ENCODE measurements at regions not wholly inside any gene's neighbourhood (a gene's known extent, or its start where the extent isn't known, plus 50 kb on each side); places are given as distances from the start of the nearest gene placed in this dataset.

- Mint-ChIP-seq H3K4me3 (ENCODE audit: low read depth) (no peak overlapping the region), H3K27me3 (ENCODE audit: low read depth) (no peaks in the 10 kb centered on the region), H3K4me1 (ENCODE audit: low read depth) (no peaks in the 10 kb centered on the region), H3K36me3 (ENCODE audit: low read depth) (no peaks in the 10 kb centered on the region), H3K9me3 (no peaks in the 10 kb centered on the region), H3K27ac (no peak overlapping the region)
- DNase-seq (ENCODE audit: low spot score), result no peak
- intact Hi-C loops (cut with micrococcal nuclease), result no loop called here
Measured at GRCh38 chr5:60349891-60350415, 350.0 kb downstream of the DEPDC1B start.

- Mint-ChIP-seq H3K27me3 (ENCODE audit: low read depth) (no peaks in the 10 kb centered on the region), H3K9me3 (no peaks in the 10 kb centered on the region), H3K4me1 (ENCODE audit: low read depth) (no peaks in the 10 kb centered on the region), H3K36me3 (ENCODE audit: low read depth) (no peaks in the 10 kb centered on the region), H3K4me3 (ENCODE audit: low read depth) (no peak overlapping the region), H3K27ac (no peak overlapping the region)
- intact Hi-C loops (cut with micrococcal nuclease), result no loop called here
- no peak for DNase-seq (ENCODE audit: low spot score)
Measured at GRCh38 chr5:60346393-60346792, 353.6 kb downstream of the DEPDC1B start.

- Mint-ChIP-seq H3K27ac (no peak overlapping the region), H3K9me3 (no peaks in the 10 kb centered on the region), H3K27me3 (ENCODE audit: low read depth) (no peaks in the 10 kb centered on the region), H3K4me3 (ENCODE audit: low read depth) (no peak overlapping the region), H3K36me3 (ENCODE audit: low read depth) (no peaks in the 10 kb centered on the region), H3K4me1 (ENCODE audit: low read depth) (no peaks in the 10 kb centered on the region)
- DNase-seq (ENCODE audit: low spot score), result no peak
- intact Hi-C loops (cut with micrococcal nuclease), result no loop called here
Measured at GRCh38 chr5:60343102-60343501, 356.9 kb downstream of the DEPDC1B start.

- DNase-seq (ENCODE audit: low spot score), result no peak
- H3K27me3 Mint-ChIP-seq (ENCODE audit: low read depth), result no peaks in the 10 kb centered on the region
- intact Hi-C loops (cut with micrococcal nuclease), result no loop called here
- H3K4me3 Mint-ChIP-seq (ENCODE audit: low read depth), result no peak overlapping the region
- no peak overlapping the region for H3K27ac Mint-ChIP-seq
- H3K9me3 Mint-ChIP-seq, result no peaks in the 10 kb centered on the region
- no peaks in the 10 kb centered on the region for H3K36me3 Mint-ChIP-seq (ENCODE audit: low read depth)
- H3K4me1 Mint-ChIP-seq (ENCODE audit: low read depth), result no peaks in the 10 kb centered on the region
Measured at GRCh38 chr5:60340965-60341471, 358.9 kb downstream of the DEPDC1B start.

- Mint-ChIP-seq H3K36me3 (ENCODE audit: low read depth) (no peaks in the 10 kb centered on the region), H3K9me3 (no peaks in the 10 kb centered on the region), H3K4me1 (ENCODE audit: low read depth) (no peaks in the 10 kb centered on the region), H3K4me3 (ENCODE audit: low read depth) (no peak overlapping the region), H3K27ac (no peak overlapping the region), H3K27me3 (ENCODE audit: low read depth) (no peaks in the 10 kb centered on the region)
- intact Hi-C loops (cut with micrococcal nuclease), result no loop called here
- DNase-seq (ENCODE audit: low spot score), result no peak
Measured at GRCh38 chr5:60340326-60340725, 359.6 kb downstream of the DEPDC1B start.

- no peak overlapping the region for H3K27ac Mint-ChIP-seq
- no peaks in the 10 kb centered on the region for H3K27me3 Mint-ChIP-seq (ENCODE audit: low read depth)
- DNase-seq (ENCODE audit: low spot score), result no peak
- H3K36me3 Mint-ChIP-seq (ENCODE audit: low read depth), result no peaks in the 10 kb centered on the region
- H3K4me1 Mint-ChIP-seq (ENCODE audit: low read depth), result no peaks in the 10 kb centered on the region
- H3K9me3 Mint-ChIP-seq, result no peaks in the 10 kb centered on the region
- H3K4me3 Mint-ChIP-seq (ENCODE audit: low read depth), result no peak overlapping the region
- intact Hi-C loops (cut with micrococcal nuclease), result no loop called here
Measured at GRCh38 chr5:60339691-60340201, 360.2 kb downstream of the DEPDC1B start.

- intact Hi-C loops (cut with micrococcal nuclease), result no loop called here
- no peak overlapping the region for H3K4me3 Mint-ChIP-seq (ENCODE audit: low read depth)
Measured at GRCh38 chr5:60338846-60339245, 361.1 kb downstream of the DEPDC1B start.

GRCh38 chr5:60336491-60336890, 363.5 kb downstream of the DEPDC1B start:
- no peaks in the 10 kb centered on the region for H3K27me3 Mint-ChIP-seq (ENCODE audit: low read depth)
- H3K27ac Mint-ChIP-seq, result no peak overlapping the region
- H3K36me3 Mint-ChIP-seq (ENCODE audit: low read depth), result no peaks in the 10 kb centered on the region
- H3K9me3 Mint-ChIP-seq, result no peaks in the 10 kb centered on the region
- H3K4me3 Mint-ChIP-seq (ENCODE audit: low read depth), result no peak overlapping the region
- no peak for DNase-seq (ENCODE audit: low spot score)
- intact Hi-C loops (cut with micrococcal nuclease), result no loop called here
- no peaks in the 10 kb centered on the region for H3K4me1 Mint-ChIP-seq (ENCODE audit: low read depth)

More at GRCh38 chr5:60338846-60339245, 361.1 kb downstream of the DEPDC1B start:
- no peaks in the 10 kb centered on the region for H3K9me3 Mint-ChIP-seq
- H3K4me1 Mint-ChIP-seq (ENCODE audit: low read depth), result no peaks in the 10 kb centered on the region
- no peaks in the 10 kb centered on the region for H3K27me3 Mint-ChIP-seq (ENCODE audit: low read depth)
- DNase-seq (ENCODE audit: low spot score), result no peak
- H3K27ac Mint-ChIP-seq, result no peak overlapping the region
- no peaks in the 10 kb centered on the region for H3K36me3 Mint-ChIP-seq (ENCODE audit: low read depth)

- Mint-ChIP-seq H3K36me3 (ENCODE audit: low read depth) (no peaks in the 10 kb centered on the region), H3K27me3 (ENCODE audit: low read depth) (no peaks in the 10 kb centered on the region), H3K4me3 (ENCODE audit: low read depth) (no peak overlapping the region), H3K9me3 (no peaks in the 10 kb centered on the region), H3K27ac (no peak overlapping the region), H3K4me1 (ENCODE audit: low read depth) (no peaks in the 10 kb centered on the region)
- DNase-seq (ENCODE audit: low spot score), result no peak
- intact Hi-C loops (cut with micrococcal nuclease), result no loop called here
Measured at GRCh38 chr5:60335913-60336312, 364.1 kb downstream of the DEPDC1B start.

- intact Hi-C loops (cut with micrococcal nuclease), result no loop called here
- Mint-ChIP-seq H3K36me3 (ENCODE audit: low read depth) (no peaks in the 10 kb centered on the region), H3K27ac (no peak overlapping the region), H3K27me3 (ENCODE audit: low read depth) (no peaks in the 10 kb centered on the region), H3K4me3 (ENCODE audit: low read depth) (no peak overlapping the region), H3K9me3 (no peaks in the 10 kb centered on the region), H3K4me1 (ENCODE audit: low read depth) (no peaks in the 10 kb centered on the region)
- DNase-seq (ENCODE audit: low spot score), result no peak
Measured at GRCh38 chr5:60334281-60334713, 365.7 kb downstream of the DEPDC1B start.

GRCh38 chr5:60333005-60333571, 366.9 kb downstream of the DEPDC1B start:
- peaks cover 4% of the 10 kb centered on the region for H3K9me3 Mint-ChIP-seq
- no peaks in the 10 kb centered on the region for H3K4me1 Mint-ChIP-seq (ENCODE audit: low read depth)
- H3K27ac Mint-ChIP-seq, result no peak overlapping the region
- intact Hi-C loops (cut with micrococcal nuclease), result no loop called here
- H3K27me3 Mint-ChIP-seq (ENCODE audit: low read depth), result no peaks in the 10 kb centered on the region
- no peak overlapping the region for H3K4me3 Mint-ChIP-seq (ENCODE audit: low read depth)
- no peak for DNase-seq (ENCODE audit: low spot score)
- no peaks in the 10 kb centered on the region for H3K36me3 Mint-ChIP-seq (ENCODE audit: low read depth)

GRCh38 chr5:60332244-60333004, 367.5 kb downstream of the DEPDC1B start:
- Mint-ChIP-seq H3K27me3 (ENCODE audit: low read depth) (no peaks in the 10 kb centered on the region), H3K36me3 (ENCODE audit: low read depth) (no peaks in the 10 kb centered on the region), H3K4me1 (ENCODE audit: low read depth) (no peaks in the 10 kb centered on the region), H3K27ac (no peak overlapping the region), H3K9me3 (peaks cover 5% of the 10 kb centered on the region), H3K4me3 (ENCODE audit: low read depth) (no peak overlapping the region)
- DNase-seq (ENCODE audit: low spot score), result no peak
- intact Hi-C loops (cut with micrococcal nuclease), result no loop called here

- intact Hi-C loops (cut with micrococcal nuclease), result no loop called here
- no peaks in the 10 kb centered on the region for H3K36me3 Mint-ChIP-seq (ENCODE audit: low read depth)
- no peak for DNase-seq (ENCODE audit: low spot score)
- H3K27me3 Mint-ChIP-seq (ENCODE audit: low read depth), result no peaks in the 10 kb centered on the region
- H3K9me3 Mint-ChIP-seq, result peaks cover 11% of the 10 kb centered on the region
- H3K27ac Mint-ChIP-seq, result no peak overlapping the region
- no peaks in the 10 kb centered on the region for H3K4me1 Mint-ChIP-seq (ENCODE audit: low read depth)
- no peak overlapping the region for H3K4me3 Mint-ChIP-seq (ENCODE audit: low read depth)
Measured at GRCh38 chr5:60330236-60330635, 369.7 kb downstream of the DEPDC1B start.

Measured in activated T-helper 2 cell treated with anti-CD3 and anti-CD28 coated beads, Interferon-gamma antibody, Interleukin-2, Interleukin-4, amounts not matched to agents 10 μg/mL and 5 μg/mL and 100 μg/mL, durations not matched to agents 14 hours and 24 hours and 36 hours (primary cell).